KOPT-K1 (cell line): ENCODE measurements at regions not wholly inside any gene's neighbourhood (a gene's known extent, or its start where the extent isn't known, plus 50 kb on each side); places are given as distances from the start of the nearest gene placed in this dataset.
"Not testable (repeated sequence)": the region's sequence is repeated elsewhere in the genome, so short reads cannot be mapped to it uniquely, and the experiment has no call there.

ENCODE experiments used
- H3K27ac ChIP-seq: fragments of 200-600 bp; sonication (generic); 2 replicates; pipeline ENCODE4 v1.5.1; 2016; ENCODE audit warnings: antibody characterized with exemption, mild to moderate bottlenecking, low read depth, low read length; ENCODE audit not compliant: poor library complexity, severe bottlenecking
- H3K36me3 ChIP-seq: fragments of 200-600 bp; sonication (generic); 2 replicates; pipeline ENCODE4 v1.5.1; 2017; ENCODE audit warnings: antibody characterized with exemption, mild to moderate bottlenecking, low read length, moderate library complexity; ENCODE audit not compliant: insufficient read depth
- H3K9me3 ChIP-seq: fragments of 200-600 bp; sonication (generic); 2 replicates; pipeline ENCODE4 v1.5.1; 2017; ENCODE audit warnings: antibody characterized with exemption, low read length, mild to moderate bottlenecking; ENCODE audit not compliant: insufficient read depth, poor library complexity, severe bottlenecking

- H3K9me3 ChIP-seq = peaks cover 18% of the 10 kb centered on the region
- no peak overlapping the region for H3K27ac ChIP-seq
- H3K36me3 ChIP-seq = no peaks in the 10 kb centered on the region
Measured at GRCh38 chr22:48306785-48307510, 1520.7 kb downstream of the BRD1 start.

- Histone ChIP-seq H3K36me3 (no peaks in the 10 kb centered on the region), H3K9me3 (peaks cover 13% of the 10 kb centered on the region), H3K27ac (no peak overlapping the region)
Measured at GRCh38 chr22:48306284-48306683, 1521.4 kb downstream of the BRD1 start.

- H3K9me3 ChIP-seq = peaks cover 13% of the 10 kb centered on the region
- H3K36me3 ChIP-seq = no peaks in the 10 kb centered on the region
Measured at GRCh38 chr22:48305726-48306235, 1521.9 kb downstream of the BRD1 start.

GRCh38 chr22:48303369-48303725 lies 1524.3 kb downstream of the BRD1 start:
- H3K36me3 ChIP-seq = no peaks in the 10 kb centered on the region
- H3K9me3 ChIP-seq = peaks cover 6% of the 10 kb centered on the region
- no peak overlapping the region for H3K27ac ChIP-seq

More at GRCh38 chr22:48305726-48306235, 1521.9 kb downstream of the BRD1 start:
- no peak overlapping the region for H3K27ac ChIP-seq

GRCh38 chr22:48302657-48303368 lies 1524.9 kb downstream of the BRD1 start:
- no peak overlapping the region for H3K27ac ChIP-seq
- H3K9me3 ChIP-seq = peaks cover 1% of the 10 kb centered on the region
- no peaks in the 10 kb centered on the region for H3K36me3 ChIP-seq

GRCh38 chr22:48301908-48302307 lies 1525.8 kb downstream of the BRD1 start:
- Histone ChIP-seq H3K9me3 (no peaks in the 10 kb centered on the region), H3K27ac (no peak overlapping the region), H3K36me3 (no peaks in the 10 kb centered on the region)

GRCh38 chr22:48301421-48301820 lies 1526.3 kb downstream of the BRD1 start:
- no peaks in the 10 kb centered on the region for H3K36me3 ChIP-seq
- H3K27ac ChIP-seq = no peak overlapping the region
- H3K9me3 ChIP-seq = no peaks in the 10 kb centered on the region

- Histone ChIP-seq H3K9me3 (no peaks in the 10 kb centered on the region), H3K36me3 (no peaks in the 10 kb centered on the region), H3K27ac (no peak overlapping the region)
Measured at GRCh38 chr22:48300877-48301276, 1526.8 kb downstream of the BRD1 start.

GRCh38 chr22:48299801-48300200 lies 1527.9 kb downstream of the BRD1 start:
- H3K9me3 ChIP-seq = no peaks in the 10 kb centered on the region
- no peaks in the 10 kb centered on the region for H3K36me3 ChIP-seq
- H3K27ac ChIP-seq = no peak overlapping the region

- no peak overlapping the region for H3K27ac ChIP-seq
- no peaks in the 10 kb centered on the region for H3K9me3 ChIP-seq
- no peaks in the 10 kb centered on the region for H3K36me3 ChIP-seq
Measured at GRCh38 chr22:48299124-48299523, 1528.5 kb downstream of the BRD1 start.

- Histone ChIP-seq H3K36me3 (no peaks in the 10 kb centered on the region), H3K27ac (no peak overlapping the region), H3K9me3 (no peaks in the 10 kb centered on the region)
Measured at GRCh38 chr22:48297296-48297695, 1530.4 kb downstream of the BRD1 start.

- not testable (repeated sequence) for H3K27ac ChIP-seq, H3K36me3 ChIP-seq, H3K9me3 ChIP-seq
Measured at GRCh38 chr22:48289954-48290353, 1527.5 kb downstream of the TBC1D22A start.

GRCh38 chr22:48288376-48288940 lies 1526.0 kb downstream of the TBC1D22A start:
- H3K27ac ChIP-seq = no peak overlapping the region
- H3K9me3 ChIP-seq = no peaks in the 10 kb centered on the region
- H3K36me3 ChIP-seq = no peaks in the 10 kb centered on the region

- Histone ChIP-seq H3K9me3 (no peaks in the 10 kb centered on the region), H3K36me3 (no peaks in the 10 kb centered on the region), H3K27ac (no peak overlapping the region)
Measured at GRCh38 chr22:48287031-48287430, 1524.6 kb downstream of the TBC1D22A start.

GRCh38 chr22:48284671-48285070 lies 1522.2 kb downstream of the TBC1D22A start:
- peaks cover 3% of the 10 kb centered on the region for H3K9me3 ChIP-seq
- H3K27ac ChIP-seq = no peak overlapping the region

More at GRCh38 chr22:48284671-48285070, 1522.2 kb downstream of the TBC1D22A start:
- no peaks in the 10 kb centered on the region for H3K36me3 ChIP-seq
